Astrocyte of the cerebellum (primary cell): ENCODE measurements at regions not wholly inside any gene's neighbourhood (a gene's known extent, or its start where the extent isn't known, plus 50 kb on each side); places are given as distances from the start of the nearest gene placed in this dataset.

Source experiments
- DNase-seq: peaks from one replicate; pipeline ENCODE4 v3.0.0-alpha.2; 2011; ENCODE audit warnings: low read depth
- H3K4me3 ChIP-seq: 2 replicates; pipeline ENCODE4 v1.5.1; 2011; ENCODE audit warnings: mild to moderate bottlenecking, low read depth, low read length, moderate library complexity
- in situ Hi-C: cut with HindIII; loops from 2 replicates; pipeline ENCODE4 v1.10.0; 2017; ENCODE audit warnings: low sequenced_read_pairs
- TF ChIP-seq, protein P1 (sequence below): IDR thresholded peaks from 2 replicates; pipeline ENCODE4 v1.5.1; 2012; ENCODE audit warnings: low read length, low read depth, moderate library complexity, mild to moderate bottlenecking; ENCODE audit errors: missing control alignments

DNA sequence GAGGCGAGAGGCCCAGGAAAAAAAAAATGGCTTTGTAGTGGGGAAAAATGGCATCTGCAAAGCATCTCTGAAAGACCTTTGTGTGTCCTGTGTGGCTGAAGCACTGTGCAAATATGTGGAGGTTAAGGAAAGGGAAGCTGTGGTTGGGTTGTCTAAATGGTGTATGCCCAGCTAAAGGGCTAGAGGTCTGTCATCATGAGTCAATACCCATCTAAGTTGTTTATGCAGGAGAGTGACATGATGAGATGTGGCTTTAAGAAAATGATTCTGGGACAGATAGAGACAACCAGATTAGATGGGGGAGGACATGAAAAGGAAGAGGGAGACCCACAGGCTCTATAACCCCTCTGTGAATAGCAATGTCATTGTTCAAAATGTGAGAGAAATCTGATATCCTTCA lies 280.7 kb downstream of the MFSD1 start:
- no peak overlapping the region for H3K4me3 ChIP-seq
- TF ChIP-seq, protein P1, sequence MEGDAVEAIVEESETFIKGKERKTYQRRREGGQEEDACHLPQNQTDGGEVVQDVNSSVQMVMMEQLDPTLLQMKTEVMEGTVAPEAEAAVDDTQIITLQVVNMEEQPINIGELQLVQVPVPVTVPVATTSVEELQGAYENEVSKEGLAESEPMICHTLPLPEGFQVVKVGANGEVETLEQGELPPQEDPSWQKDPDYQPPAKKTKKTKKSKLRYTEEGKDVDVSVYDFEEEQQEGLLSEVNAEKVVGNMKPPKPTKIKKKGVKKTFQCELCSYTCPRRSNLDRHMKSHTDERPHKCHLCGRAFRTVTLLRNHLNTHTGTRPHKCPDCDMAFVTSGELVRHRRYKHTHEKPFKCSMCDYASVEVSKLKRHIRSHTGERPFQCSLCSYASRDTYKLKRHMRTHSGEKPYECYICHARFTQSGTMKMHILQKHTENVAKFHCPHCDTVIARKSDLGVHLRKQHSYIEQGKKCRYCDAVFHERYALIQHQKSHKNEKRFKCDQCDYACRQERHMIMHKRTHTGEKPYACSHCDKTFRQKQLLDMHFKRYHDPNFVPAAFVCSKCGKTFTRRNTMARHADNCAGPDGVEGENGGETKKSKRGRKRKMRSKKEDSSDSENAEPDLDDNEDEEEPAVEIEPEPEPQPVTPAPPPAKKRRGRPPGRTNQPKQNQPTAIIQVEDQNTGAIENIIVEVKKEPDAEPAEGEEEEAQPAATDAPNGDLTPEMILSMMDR, result no peak
- in situ Hi-C loops, result no loop called here
- DNase-seq, result peak; percentile 12

DNA sequence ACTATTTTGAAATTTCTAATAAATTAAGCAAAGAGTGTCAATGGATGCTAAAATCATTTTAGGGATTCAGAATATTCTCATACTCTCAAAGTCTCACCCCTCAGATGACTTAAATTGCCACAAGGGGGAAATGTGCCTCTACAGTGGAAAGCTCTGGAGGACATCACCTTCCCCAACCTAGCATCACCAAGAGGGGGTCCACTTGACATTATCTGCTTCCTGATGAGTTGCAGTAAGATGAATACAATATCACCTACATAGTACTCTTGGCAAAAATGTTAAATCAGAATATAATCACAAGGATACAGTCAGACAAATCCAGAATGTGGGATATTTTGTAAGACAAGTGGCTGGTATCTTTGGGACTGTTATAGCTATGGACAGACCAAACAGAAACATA lies 290.1 kb downstream of the MFSD1 start:
- in situ Hi-C loops, result no loop called here
- no peak overlapping the region for H3K4me3 ChIP-seq
- TF ChIP-seq, protein P1, result no peak
- DNase-seq, result no peak

DNA sequence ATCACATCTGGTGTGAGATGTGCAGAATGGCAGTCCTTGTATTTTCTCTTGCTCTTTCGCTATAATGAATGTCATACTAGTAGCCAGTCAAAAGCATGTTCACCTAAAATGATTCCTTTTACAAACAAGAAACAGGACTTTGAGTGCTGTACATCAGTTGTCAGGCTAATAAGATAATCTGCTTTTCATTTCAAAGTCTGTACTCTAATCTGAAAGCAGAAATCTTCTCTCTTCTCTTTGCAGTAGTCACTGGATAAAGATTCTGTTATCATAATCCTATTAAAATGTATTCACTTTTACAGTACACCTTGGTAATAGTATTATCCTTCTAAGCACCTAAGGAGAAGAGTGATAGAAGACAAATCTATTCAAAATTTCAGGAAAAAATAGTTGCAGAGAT lies 300.1 kb downstream of the MFSD1 start:
- in situ Hi-C loops, result no loop called here
- no peak for DNase-seq
- TF ChIP-seq, protein P1, result no peak
- no peak overlapping the region for H3K4me3 ChIP-seq

DNA sequence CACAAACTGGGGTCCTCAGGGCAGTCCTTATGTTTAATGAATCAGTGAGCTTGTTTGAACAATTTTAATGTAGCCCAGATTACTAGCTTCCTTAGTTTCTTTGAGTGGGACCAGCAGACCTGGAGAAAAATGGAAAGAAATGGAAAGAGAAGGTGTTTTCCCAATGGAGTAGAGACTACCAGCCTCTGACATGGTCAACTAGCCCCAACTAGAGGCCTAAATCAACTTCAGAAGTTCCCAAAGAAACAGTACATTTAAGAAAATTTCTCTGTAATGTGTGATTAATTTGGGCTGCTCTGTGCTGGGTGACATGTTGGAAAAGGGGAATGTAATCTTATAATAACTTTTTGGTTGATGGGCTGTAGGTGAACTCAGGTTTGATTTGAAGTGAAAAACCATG lies 310.9 kb downstream of the MFSD1 start:
- TF ChIP-seq, protein P1, result no peak
- in situ Hi-C loops, result no loop called here
- no peak overlapping the region for H3K4me3 ChIP-seq
- no peak for DNase-seq

DNA sequence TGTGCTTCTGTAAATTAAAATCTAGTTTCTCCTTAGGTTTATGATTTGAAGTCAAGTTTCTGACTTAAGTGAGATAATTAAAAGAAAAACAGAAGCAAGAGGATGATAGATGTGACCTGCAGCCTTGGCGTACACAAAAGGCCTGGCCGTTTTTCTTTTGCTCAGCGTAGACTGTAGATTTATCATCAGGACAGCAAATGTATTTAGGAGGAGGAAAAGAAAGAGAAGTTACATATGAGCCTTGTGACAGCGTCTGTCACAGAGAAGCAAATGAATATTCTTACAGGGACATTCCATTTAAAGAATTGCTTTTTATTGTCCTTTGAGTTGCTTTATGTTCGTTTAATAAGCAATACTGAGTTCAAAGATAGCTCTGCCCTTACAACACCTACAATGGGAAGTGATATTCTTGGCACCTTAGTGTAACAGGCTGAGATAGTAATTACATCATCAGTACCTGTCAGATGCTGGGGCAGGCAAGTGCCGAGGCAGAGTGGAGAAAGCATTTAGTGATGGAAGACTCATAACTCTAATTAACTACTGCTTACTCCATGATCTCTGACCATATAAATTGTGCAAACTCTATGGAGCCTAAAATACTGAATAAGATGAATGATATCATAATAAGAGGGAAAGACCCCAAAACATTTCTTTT lies 311.5 kb downstream of the MFSD1 start:
- DNase-seq, result no peak
- TF ChIP-seq, protein P1, result no peak
- no peak overlapping the region for H3K4me3 ChIP-seq
- in situ Hi-C loops, result no loop called here

DNA sequence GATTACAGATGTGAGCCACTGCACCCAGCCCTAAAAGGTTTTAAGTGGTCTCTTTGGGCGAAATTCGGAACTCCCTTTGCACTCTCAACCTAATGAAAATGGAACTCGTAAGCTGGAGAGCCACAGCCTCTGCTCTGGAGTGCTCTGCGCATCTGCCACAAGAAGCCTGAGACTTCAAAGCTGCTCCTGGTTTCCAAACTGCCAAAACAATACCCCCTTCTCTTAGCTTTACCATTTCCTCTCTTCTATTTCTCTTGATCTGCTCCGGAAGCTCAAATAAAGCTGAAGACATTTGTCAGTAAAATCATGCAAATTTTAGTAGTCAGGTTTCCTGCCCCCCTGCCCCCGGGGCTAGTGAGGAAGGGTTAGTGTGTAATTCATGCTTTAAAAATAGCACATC lies 312.7 kb downstream of the MFSD1 start:
- TF ChIP-seq, protein P1, result no peak
- in situ Hi-C loops, result no loop called here
- no peak overlapping the region for H3K4me3 ChIP-seq
- no peak for DNase-seq
